Left forelimb (tissue), 1 donor: ENCODE measurements at regions not wholly inside any gene's neighbourhood (a gene's known extent, or its start where the extent isn't known, plus 50 kb on each side); places are given as distances from the start of the nearest gene placed in this dataset.
"Not testable (repeated sequence)": the region's sequence is repeated elsewhere in the genome, so short reads cannot be mapped to it uniquely, and the experiment has no call there.

Experiments
- DNase-seq: peaks from one replicate; pipeline ENCODE4 v3.0.0-alpha.2; 2018; ENCODE audit warnings: low spot score

- DNase-seq = no peak
These were observed 454.1 kb upstream of the FLRT2 start for GRCh38 chr14:85075694-85076476.

GRCh38 chr14:85077716-85078115, 452.2 kb upstream of the FLRT2 start:
- not testable (repeated sequence) for DNase-seq

- no peak for DNase-seq
These were observed 449.9 kb upstream of the FLRT2 start for GRCh38 chr14:85079842-85080730.

- no peak for DNase-seq
These were observed 445.6 kb upstream of the FLRT2 start for GRCh38 chr14:85084344-85084743.

GRCh38 chr14:85085981-85086380, 444.0 kb upstream of the FLRT2 start:
- no peak for DNase-seq

GRCh38 chr14:85087201-85087600, 442.7 kb upstream of the FLRT2 start:
- DNase-seq = no peak

- no peak for DNase-seq
These were observed 441.8 kb upstream of the FLRT2 start for GRCh38 chr14:85088192-85088591.

GRCh38 chr14:85090681-85091080, 439.3 kb upstream of the FLRT2 start:
- no peak for DNase-seq

GRCh38 chr14:85093631-85094330, 436.2 kb upstream of the FLRT2 start:
- no peak for DNase-seq

GRCh38 chr14:85102591-85102990, 427.4 kb upstream of the FLRT2 start:
- DNase-seq = no peak

- no peak for DNase-seq
These were observed 423.4 kb upstream of the FLRT2 start for GRCh38 chr14:85106506-85106905.

- no peak for DNase-seq
These were observed 417.2 kb upstream of the FLRT2 start for GRCh38 chr14:85112762-85113161.

GRCh38 chr14:85115921-85116320, 414.0 kb upstream of the FLRT2 start:
- no peak for DNase-seq

- no peak for DNase-seq
These were observed 411.7 kb upstream of the FLRT2 start for GRCh38 chr14:85118274-85118673.

GRCh38 chr14:85122690-85123089, 407.3 kb upstream of the FLRT2 start:
- DNase-seq = no peak

- no peak for DNase-seq
These were observed 406.2 kb upstream of the FLRT2 start for GRCh38 chr14:85123755-85124154.

- DNase-seq = no peak
These were observed 405.2 kb upstream of the FLRT2 start for GRCh38 chr14:85124631-85125290.

GRCh38 chr14:85125291-85125670, 404.7 kb upstream of the FLRT2 start:
- no peak for DNase-seq

- DNase-seq = no peak
These were observed 400.0 kb upstream of the FLRT2 start for GRCh38 chr14:85129921-85130320.

GRCh38 chr14:85131226-85131922, 398.6 kb upstream of the FLRT2 start:
- no peak for DNase-seq

GRCh38 chr14:85142982-85143381, 387.0 kb upstream of the FLRT2 start:
- no peak for DNase-seq
